DOHH2 (cell line): ENCODE measurements at regions not wholly inside any gene's neighbourhood (a gene's known extent, or its start where the extent isn't known, plus 50 kb on each side); places are given as distances from the start of the nearest gene placed in this dataset.

ENCODE experiments used
- H3F3A ChIP-seq: fragments of 200-600 bp; sonication (generic), shearing (Covaris generic); 2 replicates; pipeline ENCODE4 v1.6.0; 2016; ENCODE audit warnings: antibody characterized with exemption, mild to moderate bottlenecking; ENCODE audit not compliant: control insufficient read depth, insufficient read depth
- H3K27ac ChIP-seq: fragments of 200-600 bp; sonication (generic); 2 replicates; pipeline ENCODE4 v1.5.1; 2014; ENCODE audit warnings: low read depth, mild to moderate bottlenecking, low read length, moderate library complexity
- H3K27me3 ChIP-seq: fragments of 200-600 bp; sonication (generic); 2 replicates; pipeline ENCODE4 v1.6.1; 2014; ENCODE audit warnings: mild to moderate bottlenecking, low read length, mixed read lengths; ENCODE audit not compliant: control insufficient read depth
- H3K36me3 ChIP-seq: fragments of 200-600 bp; sonication (generic); 2 replicates; pipeline ENCODE4 v1.6.1; 2014; ENCODE audit warnings: mild to moderate bottlenecking, low read length, moderate library complexity, mixed read lengths; ENCODE audit not compliant: control insufficient read depth
- H3K4me1 ChIP-seq: fragments of 200-600 bp; sonication (generic); 2 replicates; pipeline ENCODE4 v1.6.1; 2014; ENCODE audit warnings: mild to moderate bottlenecking, low read length, mixed read lengths; ENCODE audit not compliant: control insufficient read depth
- H3K4me2 ChIP-seq: fragments of 200-600 bp; sonication (generic); 2 replicates; pipeline ENCODE4 v1.6.0; 2014; ENCODE audit warnings: mild to moderate bottlenecking, low read length, moderate library complexity
- H3K4me3 ChIP-seq: fragments of 200-600 bp; sonication (generic); 2 replicates; pipeline ENCODE4 v1.5.1; 2014; ENCODE audit warnings: mild to moderate bottlenecking, low read length, mixed read lengths
- H3K79me2 ChIP-seq: fragments of 200-600 bp; sonication (generic); 2 replicates; pipeline ENCODE4 v1.6.1; 2014; ENCODE audit warnings: mild to moderate bottlenecking, low read length, mixed read lengths; ENCODE audit not compliant: control insufficient read depth
- H3K9me2 ChIP-seq: fragments of 200-600 bp; sonication (generic); replicated peaks from 2 replicates; pipeline ENCODE4 v1.6.1; 2014; ENCODE audit warnings: mild to moderate bottlenecking, low read length, mixed read lengths; ENCODE audit not compliant: control insufficient read depth
- H3K9me3 ChIP-seq: fragments of 200-600 bp; sonication (generic); 2 replicates; pipeline ENCODE4 v1.6.1; 2014; ENCODE audit warnings: antibody characterized with exemption, low read length, mixed read lengths; ENCODE audit not compliant: control insufficient read depth, insufficient read depth
- H4K20me1 ChIP-seq: fragments of 200-600 bp; sonication (generic); 2 replicates; pipeline ENCODE4 v1.6.0; 2014; ENCODE audit warnings: low read depth, mild to moderate bottlenecking, antibody characterized with exemption, low read length, moderate library complexity; ENCODE audit not compliant: control insufficient read depth, insufficient read depth
- EZH2phosphoT487 ChIP-seq: fragments of 200-600 bp; sonication (generic); IDR thresholded peaks from 2 replicates; pipeline ENCODE4 v1.6.1; 2017; ENCODE audit warnings: borderline replicate concordance, mild to moderate bottlenecking, antibody characterized with exemption, low read length, moderate library complexity, mixed read lengths
- TF ChIP-seq, protein P1 (sequence below): fragments of 200-600 bp; sonication (generic); IDR thresholded peaks from one replicate; pipeline ENCODE4 v1.5.1; 2014; ENCODE audit warnings: antibody characterized with exemption, mild to moderate bottlenecking, low read depth, low read length; ENCODE audit not compliant: poor library complexity, severe bottlenecking

DNA sequence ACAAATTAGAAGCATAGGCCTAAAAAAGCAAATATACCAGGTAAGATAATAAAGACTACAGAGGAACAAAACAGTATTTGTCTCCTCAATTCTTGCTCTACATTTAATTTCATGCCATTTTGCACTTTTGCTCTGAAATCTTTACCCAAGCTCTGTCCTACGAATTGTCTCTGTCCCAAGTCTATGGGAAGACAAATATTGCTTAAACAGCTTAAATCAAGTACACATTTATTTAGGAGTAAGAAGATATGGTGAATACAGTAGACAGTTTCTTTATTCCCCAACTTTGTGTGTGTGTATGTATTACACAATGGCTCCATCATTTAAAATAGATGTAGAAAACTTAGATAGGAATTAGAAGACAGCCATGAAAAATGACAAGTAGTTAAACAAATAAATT, 163.5 kb upstream of the POU5F2 start:
- H3K36me3 ChIP-seq, result no peaks in the 10 kb centered on the region
- no peaks in the 10 kb centered on the region for H3K9me2 ChIP-seq
- no peak overlapping the region for H3K4me2 ChIP-seq
- TF ChIP-seq EZH2phosphoT487, result no peak
- TF ChIP-seq, protein P1, sequence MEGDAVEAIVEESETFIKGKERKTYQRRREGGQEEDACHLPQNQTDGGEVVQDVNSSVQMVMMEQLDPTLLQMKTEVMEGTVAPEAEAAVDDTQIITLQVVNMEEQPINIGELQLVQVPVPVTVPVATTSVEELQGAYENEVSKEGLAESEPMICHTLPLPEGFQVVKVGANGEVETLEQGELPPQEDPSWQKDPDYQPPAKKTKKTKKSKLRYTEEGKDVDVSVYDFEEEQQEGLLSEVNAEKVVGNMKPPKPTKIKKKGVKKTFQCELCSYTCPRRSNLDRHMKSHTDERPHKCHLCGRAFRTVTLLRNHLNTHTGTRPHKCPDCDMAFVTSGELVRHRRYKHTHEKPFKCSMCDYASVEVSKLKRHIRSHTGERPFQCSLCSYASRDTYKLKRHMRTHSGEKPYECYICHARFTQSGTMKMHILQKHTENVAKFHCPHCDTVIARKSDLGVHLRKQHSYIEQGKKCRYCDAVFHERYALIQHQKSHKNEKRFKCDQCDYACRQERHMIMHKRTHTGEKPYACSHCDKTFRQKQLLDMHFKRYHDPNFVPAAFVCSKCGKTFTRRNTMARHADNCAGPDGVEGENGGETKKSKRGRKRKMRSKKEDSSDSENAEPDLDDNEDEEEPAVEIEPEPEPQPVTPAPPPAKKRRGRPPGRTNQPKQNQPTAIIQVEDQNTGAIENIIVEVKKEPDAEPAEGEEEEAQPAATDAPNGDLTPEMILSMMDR, result no peak
- H3K4me3 ChIP-seq, result no peak overlapping the region
- no peaks in the 10 kb centered on the region for H3K9me3 ChIP-seq
- no peaks in the 10 kb centered on the region for H3K79me2 ChIP-seq
- H3K27ac ChIP-seq, result no peak overlapping the region
- no peaks in the 10 kb centered on the region for H4K20me1 ChIP-seq
- H3K27me3 ChIP-seq, result no peaks in the 10 kb centered on the region
- no peaks in the 10 kb centered on the region for H3K4me1 ChIP-seq
- no peaks in the 10 kb centered on the region for H3F3A ChIP-seq

DNA sequence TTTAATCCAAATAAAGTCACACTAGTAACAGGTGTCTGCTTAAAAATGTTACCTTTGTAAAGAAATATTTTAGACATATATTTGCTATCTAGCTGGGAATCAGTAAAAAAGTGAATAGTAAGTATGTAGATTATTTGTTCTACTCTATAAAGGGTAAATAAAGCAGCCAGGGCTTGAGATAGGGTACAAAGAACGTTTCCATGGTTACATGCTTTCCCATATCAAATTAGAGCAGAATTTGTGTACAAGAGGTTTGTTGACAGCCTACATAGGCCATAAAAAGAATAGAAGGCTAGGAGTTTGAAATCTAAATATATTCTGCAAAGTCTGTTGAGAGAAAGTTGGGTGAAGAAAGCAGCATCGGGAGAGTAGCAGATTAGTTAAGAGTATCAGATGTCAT, 160.9 kb upstream of the POU5F2 start:
- TF ChIP-seq, protein P1, result no peak
- TF ChIP-seq EZH2phosphoT487, result no peak
- H3K79me2 ChIP-seq, result no peaks in the 10 kb centered on the region

DNA sequence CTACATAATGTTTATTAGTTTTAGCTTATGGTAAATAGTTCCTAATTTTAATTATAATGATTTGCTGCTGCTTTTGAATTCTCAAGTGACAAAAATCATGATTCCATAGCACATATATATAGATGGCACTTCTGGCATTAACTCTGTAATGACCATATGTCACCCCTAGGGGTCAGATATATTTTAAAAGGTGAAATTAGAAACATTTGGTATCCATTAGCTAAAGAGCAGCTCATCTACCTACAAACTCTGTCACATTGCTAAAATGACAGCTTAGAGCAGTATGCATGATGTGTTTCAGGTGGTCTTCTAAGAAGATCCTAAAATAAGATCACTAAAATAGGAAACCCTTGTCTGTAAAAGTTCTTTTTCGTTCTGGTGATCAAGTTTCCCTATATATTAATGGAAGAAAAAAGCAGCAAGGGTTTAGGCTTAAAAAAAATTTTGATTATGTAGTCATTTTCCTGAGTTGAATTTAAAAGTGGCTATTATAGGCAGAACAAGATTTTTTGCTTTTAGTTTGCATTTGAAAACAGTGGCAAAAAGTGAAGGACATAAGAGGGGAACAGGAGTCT, 157.7 kb upstream of the POU5F2 start:
- H3K4me2 ChIP-seq, result no peak overlapping the region
- H3K4me1 ChIP-seq, result no peaks in the 10 kb centered on the region
- no peaks in the 10 kb centered on the region for H3K79me2 ChIP-seq
- no peaks in the 10 kb centered on the region for H3K9me3 ChIP-seq
- H3K36me3 ChIP-seq, result no peaks in the 10 kb centered on the region
- H4K20me1 ChIP-seq, result no peaks in the 10 kb centered on the region
- no peaks in the 10 kb centered on the region for H3K27me3 ChIP-seq
- no peak overlapping the region for H3K4me3 ChIP-seq
- H3K27ac ChIP-seq, result no peak overlapping the region
- no peak for TF ChIP-seq EZH2phosphoT487
- TF ChIP-seq, protein P1, result peak; percentile 60
- H3F3A ChIP-seq, result no peaks in the 10 kb centered on the region
- no peaks in the 10 kb centered on the region for H3K9me2 ChIP-seq

More for the DNA sequence above, 160.9 kb upstream of the POU5F2 start:
- Histone ChIP-seq H3K27ac (no peak overlapping the region), H3K4me2 (no peak overlapping the region), H3F3A (no peaks in the 10 kb centered on the region), H3K9me3 (no peaks in the 10 kb centered on the region), H3K4me1 (no peaks in the 10 kb centered on the region), H4K20me1 (no peaks in the 10 kb centered on the region), H3K36me3 (no peaks in the 10 kb centered on the region), H3K4me3 (no peak overlapping the region), H3K9me2 (no peaks in the 10 kb centered on the region), H3K27me3 (no peaks in the 10 kb centered on the region)
